ENCODE measurements at regions not wholly inside any gene's neighbourhood (a gene's known extent, or its start where the extent isn't known, plus 50 kb on each side); places are given as distances from the start of the nearest gene placed in this dataset.

- TF ChIP-seq CTCF (IDR thresholded peaks at IDR 0.05; ENCODE audit: unreplicated experiment), result peak; percentile 11
- Mint-ChIP-seq H3K27ac (ENCODE audit: low read depth, unreplicated experiment) (no peak overlapping the region), H3K9me3 (ENCODE audit: unreplicated experiment) (no peaks in the 10 kb centered on the region), H3K4me3 (ENCODE audit: unreplicated experiment) (no peak overlapping the region), H3K4me1 (ENCODE audit: insufficient read depth, unreplicated experiment) (no peaks in the 10 kb centered on the region), H3K36me3 (ENCODE audit: insufficient read depth, unreplicated experiment) (no peaks in the 10 kb centered on the region), H3K27me3 (ENCODE audit: insufficient read depth, unreplicated experiment) (no peaks in the 10 kb centered on the region)
- BruUV-seq (replicated peaks), result no TSS peak
- intact Hi-C loops (cut with micrococcal nuclease), result no loop called here
- CTCF ChIA-PET, result no interaction called here
- POLR2A ChIA-PET, result interaction anchor here (0.6 kb wide), 1 partner anchor 86 kb away, joined by 3 read pairs; no protein-coding TSS in a partner anchor
- DNase-seq (ENCODE audit: unreplicated experiment), result peak; percentile 3
Observed at GRCh38 chr2:184067502-184067901, 530.8 kb upstream of the ZNF804A start.

GRCh38 chr2:184072470-184072869 is 525.9 kb upstream of the ZNF804A start:
- H3K4me3 Mint-ChIP-seq (ENCODE audit: unreplicated experiment), result no peak overlapping the region
- no peaks in the 10 kb centered on the region for H3K27me3 Mint-ChIP-seq (ENCODE audit: insufficient read depth, unreplicated experiment)
- ChIA-PET CTCF (no interaction called here), POLR2A (no interaction called here)
- H3K27ac Mint-ChIP-seq (ENCODE audit: low read depth, unreplicated experiment), result no peak overlapping the region
- TF ChIP-seq CTCF (IDR thresholded peaks at IDR 0.05; ENCODE audit: unreplicated experiment), result no peak
- no peaks in the 10 kb centered on the region for H3K9me3 Mint-ChIP-seq (ENCODE audit: unreplicated experiment)
- BruUV-seq (replicated peaks), result no TSS peak
- no peaks in the 10 kb centered on the region for H3K36me3 Mint-ChIP-seq (ENCODE audit: insufficient read depth, unreplicated experiment)
- no peak for DNase-seq (ENCODE audit: unreplicated experiment)
- H3K4me1 Mint-ChIP-seq (ENCODE audit: insufficient read depth, unreplicated experiment), result no peaks in the 10 kb centered on the region
- intact Hi-C loops (cut with micrococcal nuclease), result no loop called here

GRCh38 chr2:184078496-184078895 is 519.8 kb upstream of the ZNF804A start:
- TF ChIP-seq CTCF (IDR thresholded peaks at IDR 0.05; ENCODE audit: unreplicated experiment), result no peak
- intact Hi-C loops (cut with micrococcal nuclease), result no loop called here
- no peak overlapping the region for H3K4me3 Mint-ChIP-seq (ENCODE audit: unreplicated experiment)
- ChIA-PET CTCF (no interaction called here), POLR2A (interaction anchor here (0.7 kb wide), 1 partner anchor 1200 kb away, joined by 4 read pairs; no protein-coding TSS in a partner anchor)
- H3K4me1 Mint-ChIP-seq (ENCODE audit: insufficient read depth, unreplicated experiment), result no peaks in the 10 kb centered on the region
- H3K27me3 Mint-ChIP-seq (ENCODE audit: insufficient read depth, unreplicated experiment), result no peaks in the 10 kb centered on the region
- DNase-seq (ENCODE audit: unreplicated experiment), result no peak
- BruUV-seq (replicated peaks), result no TSS peak
- no peaks in the 10 kb centered on the region for H3K36me3 Mint-ChIP-seq (ENCODE audit: insufficient read depth, unreplicated experiment)
- no peaks in the 10 kb centered on the region for H3K9me3 Mint-ChIP-seq (ENCODE audit: unreplicated experiment)
- H3K27ac Mint-ChIP-seq (ENCODE audit: low read depth, unreplicated experiment), result no peak overlapping the region

- H3K27me3 Mint-ChIP-seq (ENCODE audit: insufficient read depth, unreplicated experiment), result no peaks in the 10 kb centered on the region
- intact Hi-C loops (cut with micrococcal nuclease), result no loop called here
- ChIA-PET POLR2A (no interaction called here), CTCF (no interaction called here)
- no peak for DNase-seq (ENCODE audit: unreplicated experiment)
- H3K4me3 Mint-ChIP-seq (ENCODE audit: unreplicated experiment), result no peak overlapping the region
- H3K9me3 Mint-ChIP-seq (ENCODE audit: unreplicated experiment), result no peaks in the 10 kb centered on the region
- no peaks in the 10 kb centered on the region for H3K36me3 Mint-ChIP-seq (ENCODE audit: insufficient read depth, unreplicated experiment)
- no peak overlapping the region for H3K27ac Mint-ChIP-seq (ENCODE audit: low read depth, unreplicated experiment)
- BruUV-seq (replicated peaks), result no TSS peak
- no peak for TF ChIP-seq CTCF (IDR thresholded peaks at IDR 0.05; ENCODE audit: unreplicated experiment)
- H3K4me1 Mint-ChIP-seq (ENCODE audit: insufficient read depth, unreplicated experiment), result no peaks in the 10 kb centered on the region
Observed at GRCh38 chr2:184091456-184091855, 506.9 kb upstream of the ZNF804A start.

Measured in MCF 10A (cell line).